ENCODE measurements at regions not wholly inside any gene's neighbourhood (a gene's known extent, or its start where the extent isn't known, plus 50 kb on each side); places are given as distances from the start of the nearest gene placed in this dataset.

DNA sequence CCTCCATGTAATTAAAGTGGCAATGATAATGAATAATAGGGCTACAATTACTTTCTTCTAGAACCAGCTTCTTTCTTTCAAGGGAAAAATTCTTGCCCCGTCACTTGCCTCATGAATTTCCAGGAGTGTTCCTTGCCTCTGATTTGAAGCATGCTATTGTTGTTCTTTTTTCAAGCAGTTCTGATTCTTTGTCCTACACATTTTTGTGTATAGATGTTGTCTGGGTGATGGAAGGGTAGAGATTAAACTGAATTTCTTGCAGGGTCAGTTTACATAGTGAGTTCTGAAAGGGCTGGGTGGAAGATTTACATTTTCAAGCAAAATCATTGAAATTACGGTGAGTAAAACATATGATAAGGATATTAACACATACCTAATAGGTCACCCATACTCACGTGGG, 107.0 kb upstream of the TENM3 start:
- no peak overlapping the region for H3K4me3 ChIP-seq (ENCODE audit: low read depth, low read length)
- no TSS peak for BruUV-seq (replicated peaks)
- H3K36me3 ChIP-seq (ENCODE audit: control insufficient read depth, insufficient read depth, low read length) = no peaks in the 10 kb centered on the region
- TF ChIP-seq CTCF (IDR thresholded peaks at IDR 0.05; ENCODE audit: insufficient read depth in 1 of 2, low read depth in 1 of 2, low read length in 1 of 2, severe bottlenecking in 1 of 2, unreplicated experiment in 1 of 2) = no peak
- H3K27me3 ChIP-seq (replicated peaks; ENCODE audit: control insufficient read depth, insufficient read depth, low read length) = no peaks in the 10 kb centered on the region
- Mint-ChIP-seq H3K9me3 (ENCODE audit: unreplicated experiment) (no peaks in the 10 kb centered on the region), H3K27me3 (ENCODE audit: insufficient read depth, unreplicated experiment) (no peaks in the 10 kb centered on the region), H3K27ac (ENCODE audit: unreplicated experiment) (no peak overlapping the region), H3K4me1 (ENCODE audit: low read depth, unreplicated experiment) (no peaks in the 10 kb centered on the region), H3K36me3 (ENCODE audit: insufficient read depth, unreplicated experiment) (no peaks in the 10 kb centered on the region), H3K4me3 (ENCODE audit: unreplicated experiment) (no peak overlapping the region)
- ChIA-PET CTCF (no interaction called here), POLR2A (no interaction called here)
- H3K9me3 ChIP-seq = no peaks in the 10 kb centered on the region
- no peak for DNase-seq
- intact Hi-C loops (cut with micrococcal nuclease; ENCODE audit: unreplicated experiment) = no loop called here
- no peaks in the 10 kb centered on the region; the same call in 1 of the 2 replicates for H3K4me1 ChIP-seq

DNA sequence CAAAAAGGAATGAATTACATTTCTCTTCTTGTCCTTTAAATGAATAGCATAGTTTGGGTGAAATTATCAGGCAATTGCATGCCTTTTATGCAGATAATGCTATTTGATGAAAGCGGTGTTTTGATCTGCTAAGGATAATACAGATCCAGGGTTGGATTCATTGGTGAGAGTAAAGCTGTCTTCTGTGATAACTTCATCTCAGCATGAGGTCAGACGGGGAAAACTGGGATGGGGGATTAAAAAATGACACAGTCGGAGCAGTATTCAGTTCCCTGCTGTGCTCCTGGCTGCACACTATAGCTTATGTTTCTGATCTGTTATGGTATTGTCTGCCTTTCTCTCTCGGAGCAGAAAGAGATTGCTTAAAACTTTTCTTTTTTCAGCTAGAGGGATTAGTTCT, 105.9 kb upstream of the TENM3 start:
- no peaks in the 10 kb centered on the region for H3K9me3 Mint-ChIP-seq (ENCODE audit: unreplicated experiment)
- H3K4me3 Mint-ChIP-seq (ENCODE audit: unreplicated experiment) = no peak overlapping the region
- intact Hi-C loops (cut with micrococcal nuclease; ENCODE audit: unreplicated experiment) = no loop called here
- H3K27me3 ChIP-seq (replicated peaks; ENCODE audit: control insufficient read depth, insufficient read depth, low read length) = no peaks in the 10 kb centered on the region
- no peaks in the 10 kb centered on the region for H3K27me3 Mint-ChIP-seq (ENCODE audit: insufficient read depth, unreplicated experiment)
- CTCF ChIA-PET = no interaction called here
- no peak for DNase-seq
- peaks cover 2% of the 10 kb centered on the region for H3K4me1 ChIP-seq
- POLR2A ChIA-PET = no interaction called here
- H3K27ac Mint-ChIP-seq (ENCODE audit: unreplicated experiment) = no peak overlapping the region
- BruUV-seq (replicated peaks) = no TSS peak
- no peaks in the 10 kb centered on the region for H3K4me1 Mint-ChIP-seq (ENCODE audit: low read depth, unreplicated experiment)
- H3K36me3 ChIP-seq (ENCODE audit: control insufficient read depth, insufficient read depth, low read length) = no peaks in the 10 kb centered on the region
- no peaks in the 10 kb centered on the region for H3K9me3 ChIP-seq
- H3K4me3 ChIP-seq (ENCODE audit: low read depth, low read length) = no peak overlapping the region
- no peaks in the 10 kb centered on the region for H3K36me3 Mint-ChIP-seq (ENCODE audit: insufficient read depth, unreplicated experiment)
- no peak for TF ChIP-seq CTCF (IDR thresholded peaks at IDR 0.05; ENCODE audit: insufficient read depth in 1 of 2, low read depth in 1 of 2, low read length in 1 of 2, severe bottlenecking in 1 of 2, unreplicated experiment in 1 of 2)

- no peaks in the 10 kb centered on the region for H3K27me3 Mint-ChIP-seq (ENCODE audit: insufficient read depth, unreplicated experiment)
- TF ChIP-seq CTCF (IDR thresholded peaks at IDR 0.05; ENCODE audit: insufficient read depth in 1 of 2, low read depth in 1 of 2, low read length in 1 of 2, severe bottlenecking in 1 of 2, unreplicated experiment in 1 of 2) = no peak
- no peak for DNase-seq
- peaks cover 17% of the 10 kb centered on the region for H3K36me3 Mint-ChIP-seq (ENCODE audit: insufficient read depth, unreplicated experiment)
- no peaks in the 10 kb centered on the region for H3K9me3 ChIP-seq
- ChIA-PET CTCF (no interaction called here), POLR2A (no interaction called here)
- H3K27ac Mint-ChIP-seq (ENCODE audit: unreplicated experiment) = no peak overlapping the region
- H3K36me3 ChIP-seq (ENCODE audit: control insufficient read depth, insufficient read depth, low read length) = no peaks in the 10 kb centered on the region
- intact Hi-C loops (cut with micrococcal nuclease; ENCODE audit: unreplicated experiment) = no loop called here
- no peak overlapping the region for H3K4me3 ChIP-seq (ENCODE audit: low read depth, low read length)
- peaks cover 7% of the 10 kb centered on the region for H3K4me1 ChIP-seq
- no peaks in the 10 kb centered on the region for H3K4me1 Mint-ChIP-seq (ENCODE audit: low read depth, unreplicated experiment)
- no TSS peak for BruUV-seq (replicated peaks)
- H3K27me3 ChIP-seq (replicated peaks; ENCODE audit: control insufficient read depth, insufficient read depth, low read length) = no peaks in the 10 kb centered on the region
- H3K9me3 Mint-ChIP-seq (ENCODE audit: unreplicated experiment) = no peaks in the 10 kb centered on the region
- H3K4me3 Mint-ChIP-seq (ENCODE audit: unreplicated experiment) = no peak overlapping the region
These were observed 103.7 kb upstream of the TENM3 start for GRCh38 chr4:182139491-182139890.

Measured in Caco-2 (cell line).